HCT116 (cell line): ENCODE measurements at regions not wholly inside any gene's neighbourhood (a gene's known extent, or its start where the extent isn't known, plus 50 kb on each side); places are given as distances from the start of the nearest gene placed in this dataset.

Source experiments
- ATAC-seq: fragments of 200-7000 bp; cut with Tn5 transposase; 2 replicates; pipeline ENCODE4 v1.9.1; 2020; ENCODE audit warnings: mild to moderate bottlenecking, moderate library complexity
- BruUV-seq: library from RNA; stranded (reverse); fragments of 400-500 nt; replicated peaks from 2 replicates; lab custom pipeline; 2021; lab: Mats Ljungman, UMichigan
- CTCF ChIA-PET: fragments of 300-600 bp; sonication (Branson Sonifier 250); formaldehyde crosslinking; loops from one replicate; lab custom pipeline; 2021; ENCODE audit warnings: antibody characterized with exemption; lab: Charles Lee
- POLR2A ChIA-PET: fragments of 300-600, 350-600 bp; sonication (Branson Sonifier 250); formaldehyde crosslinking; loops from one replicate; lab custom pipeline; 2021; ENCODE audit warnings: antibody characterized with exemption; lab: Charles Lee
- RAD21 ChIA-PET, 2 experiments: fragments of 300-600 bp; sonication (Branson Sonifier 250); formaldehyde crosslinking; loops; one replicate each; lab custom pipeline; 2023; ENCODE audit warnings: low total read pairs in 2 of 2; ENCODE audit not compliant: uncharacterized antibody in 2 of 2, unreplicated experiment in 2 of 2, low non-redundant PET in 1 of 2; lab: Charles Lee
- DNase-seq: peaks from one replicate; pipeline ENCODE4 v3.0.0-alpha.2; 2010; ENCODE audit warnings: low read depth, low spot score
- H2AFZ ChIP-seq: fragments of 200-600 bp; shearing (Covaris generic), sonication (generic); 2 replicates; pipeline ENCODE4 v1.6.1; 2017; ENCODE audit warnings: low read depth, mixed run types, mixed read lengths, antibody characterized with exemption, low read length; ENCODE audit not compliant: poor library complexity, severe bottlenecking
- H3K27ac ChIP-seq: 2 replicates; pipeline ENCODE4 v1.5.1; 2012; ENCODE audit warnings: low read depth, low read length
- H3K27me3 ChIP-seq: fragments of 200-600 bp; sonication (generic); 2 replicates; pipeline ENCODE4 v1.6.1; 2016; ENCODE audit warnings: mixed run types, low read length, mixed read lengths; ENCODE audit not compliant: insufficient read depth
- H3K36me3 ChIP-seq, 2 experiments: fragments of 200-500 bp in 1 of 2; fragments of 200-600 bp in 1 of 2; sonication (Bioruptor generic) in 1 of 2; sonication (generic) in 1 of 2; 2 replicates each; pipeline versions ENCODE4 v1.5.1 to v1.6.1; 2014 to 2016; ENCODE audit warnings: low read length in 2 of 2, inconsistent platforms in 1 of 2, mixed read lengths in 1 of 2, mixed run types in 1 of 2; ENCODE audit not compliant: insufficient read depth in 2 of 2, control insufficient read depth in 1 of 2
- H3K4me1 ChIP-seq, 2 experiments: fragments of 200-600 bp in 1 of 2; sonication (generic) in 1 of 2; 2 replicates each; pipeline versions ENCODE4 v1.5.1 to v1.6.1; 2012 to 2017; ENCODE audit warnings: low read length in 2 of 2, inconsistent platforms in 1 of 2, mild to moderate bottlenecking in 1 of 2, mixed read lengths in 1 of 2, mixed run types in 1 of 2, moderate library complexity in 1 of 2; ENCODE audit not compliant: insufficient read depth in 2 of 2, control insufficient read depth in 1 of 2
- H3K4me2 ChIP-seq: fragments of 200-600 bp; sonication (generic); 2 replicates; pipeline ENCODE4 v1.6.1; 2017; ENCODE audit warnings: mixed run types, low read length, mixed read lengths
- H3K4me3 ChIP-seq, 2 experiments: fragments of 200-600 bp in 1 of 2; sonication (generic) in 1 of 2; replicated peaks in 1 of 2; 2 replicates each; pipeline ENCODE4 v1.5.1; 2011 to 2016; ENCODE audit warnings: low read length in 2 of 2, control low read depth in 1 of 2, low read depth in 1 of 2, mild to moderate bottlenecking in 1 of 2, mixed read lengths in 1 of 2, mixed run types in 1 of 2
- H3K79me2 ChIP-seq: fragments of 200-600 bp; sonication (generic); 2 replicates; pipeline ENCODE4 v1.6.1; 2017; ENCODE audit warnings: mild to moderate bottlenecking, mixed run types, low read length, moderate library complexity, mixed read lengths; ENCODE audit not compliant: insufficient read depth
- H3K9ac ChIP-seq: fragments of 200-600 bp; sonication (generic); 2 replicates; pipeline ENCODE4 v1.6.1; 2016; ENCODE audit warnings: low read length, mixed read lengths
- H3K9me2 ChIP-seq: fragments of 200-600 bp; sonication (generic), shearing (Covaris generic); 2 replicates; pipeline ENCODE4 v1.6.1; 2017; ENCODE audit warnings: mixed run types, mild to moderate bottlenecking, moderate library complexity; ENCODE audit not compliant: insufficient read depth
- H3K9me3 ChIP-seq, 2 experiments: fragments of 200-500 bp in 1 of 2; fragments of 200-600 bp in 1 of 2; sonication (Bioruptor generic) in 1 of 2; sonication (generic) in 1 of 2; 2 replicates each; pipeline ENCODE4 v1.6.1; 2014 to 2017; ENCODE audit warnings: low read length in 2 of 2, mixed read lengths in 2 of 2, inconsistent platforms in 1 of 2, low read depth in 1 of 2, mild to moderate bottlenecking in 1 of 2, mixed run types in 1 of 2, moderate library complexity in 1 of 2; ENCODE audit not compliant: control insufficient read depth in 1 of 2, insufficient read depth in 1 of 2
- H4K20me1 ChIP-seq: fragments of 200-600 bp; sonication (generic), shearing (Covaris generic); 2 replicates; pipeline ENCODE4 v1.6.1; 2017; ENCODE audit warnings: mixed run types, mild to moderate bottlenecking, moderate library complexity; ENCODE audit not compliant: insufficient read depth
- CBX3 ChIP-seq: IDR thresholded peaks from 2 replicates; pipeline ENCODE4 v1.6.1; 2012; ENCODE audit warnings: low read depth
- YY1 ChIP-seq: IDR thresholded peaks from 2 replicates; pipeline ENCODE4 v1.6.1; 2011; ENCODE audit warnings: low read length, low read depth, moderate library complexity, mild to moderate bottlenecking; ENCODE audit not compliant: insufficient replicate concordance; ENCODE audit errors: extremely low read depth
- intact Hi-C: fragments of 100-400 bp; cut with micrococcal nuclease; formaldehyde crosslinking; loops from 2 replicates; pipeline ENCODE4 v1.10.0; 2022

GRCh38 chr12:76290963-76291859, 57.0 kb downstream of the BBS10 start:
- no peak for ATAC-seq
- Histone ChIP-seq H3K79me2 (no peaks in the 10 kb centered on the region), H2AFZ (no peak overlapping the region), H3K36me3 (no peaks in the 10 kb centered on the region), H3K27me3 (no peaks in the 10 kb centered on the region), H3K9me3 (no peaks in the 10 kb centered on the region), H3K4me3 (no peak overlapping the region), H4K20me1 (no peaks in the 10 kb centered on the region), H3K9ac (no peak overlapping the region), H3K4me1 (peaks cover 2 to 13% of the 10 kb centered on the region in 2 experiments; a peak in 1 of 4 replicates), H3K4me2 (no peak overlapping the region), H3K27ac (no peak overlapping the region), H3K9me2 (no peaks in the 10 kb centered on the region)
- no peak for DNase-seq
- no peak for TF ChIP-seq YY1
- RAD21 ChIA-PET = no interaction called here
- POLR2A ChIA-PET = no interaction called here
- CTCF ChIA-PET = no interaction called here
- BruUV-seq = no TSS peak
- intact Hi-C loops = no loop called here

DNA sequence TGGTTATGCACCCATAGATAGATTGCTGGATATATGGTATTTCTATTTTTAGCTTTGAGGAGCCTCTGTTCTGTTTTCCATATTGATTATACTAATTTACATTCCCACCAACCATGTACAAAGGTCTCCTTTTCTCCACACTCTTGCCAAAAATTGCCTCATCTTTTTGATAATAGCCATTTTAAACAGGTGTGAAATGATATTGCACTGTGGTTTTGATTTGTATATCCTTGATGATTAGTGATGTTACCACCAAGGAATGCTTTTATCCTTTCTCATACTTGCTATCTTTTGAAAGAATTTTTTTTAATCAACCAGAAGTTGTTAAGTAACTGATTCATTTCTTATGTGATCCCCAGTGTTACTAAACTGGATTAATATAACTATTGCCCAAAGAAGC, 60.0 kb downstream of the BBS10 start:
- Histone ChIP-seq H3K4me1 (peaks cover 2 to 13% of the 10 kb centered on the region in 2 experiments; a peak in 1 of 4 replicates), H3K27ac (no peak overlapping the region), H3K9me3 (no peaks in the 10 kb centered on the region), H3K79me2 (no peaks in the 10 kb centered on the region), H3K9me2 (no peaks in the 10 kb centered on the region), H3K27me3 (no peaks in the 10 kb centered on the region), H3K4me2 (no peak overlapping the region), H3K9ac (no peak overlapping the region), H4K20me1 (no peaks in the 10 kb centered on the region), H3K4me3 (no peak overlapping the region), H2AFZ (no peak overlapping the region), H3K36me3 (no peaks in the 10 kb centered on the region)
- intact Hi-C loops = no loop called here
- ChIA-PET RAD21 (no interaction called here), POLR2A (no interaction called here), CTCF (no interaction called here)
- no peak for TF ChIP-seq CBX3
- DNase-seq (no peak), ATAC-seq (no peak)
- no TSS peak for BruUV-seq
